ENCODE measurements at regions not wholly inside any gene's neighbourhood (a gene's known extent, or its start where the extent isn't known, plus 50 kb on each side); places are given as distances from the start of the nearest gene placed in this dataset.

GRCh38 chr17:79339321-79339720 lies 264.7 kb downstream of the ENGASE start:
- Histone ChIP-seq H3K36me3 (ENCODE audit: control insufficient read depth in 2 of 3, insufficient read depth in 3 of 3, low read length in 3 of 3) (no peaks in the 10 kb centered on the region), H3K4me1 (ENCODE audit: control insufficient read depth in 2 of 3, insufficient read depth in 2 of 3, low read depth in 1 of 3, low read length in 3 of 3) (no peaks in the 10 kb centered on the region), H3K27me3 (ENCODE audit: control insufficient read depth, insufficient read depth, low read length) (peaks cover 3% of the 10 kb centered on the region), H3K4me3 (ENCODE audit: low read length in 3 of 3) (no peak overlapping the region), H3K9me3 (ENCODE audit: control insufficient read depth in 2 of 3, insufficient read depth in 1 of 3, low read length in 3 of 3) (no peaks in the 10 kb centered on the region), H3K27ac (ENCODE audit: low read depth in 2 of 2, low read length in 2 of 2) (no peak overlapping the region), H3K9ac (ENCODE audit: low read length in 3 of 3) (no peak overlapping the region)
- TF ChIP-seq CTCF (IDR thresholded peaks at IDR 0.05; ENCODE audit: borderline replicate concordance, extremely low read depth, insufficient read depth) = no peak
- no peak for FAIRE-seq
- intact Hi-C loops (cut with DNase I) = no loop called here
- peak in 1 of 5 donors; percentile 31 for DNase-seq

- no peak for TF ChIP-seq CTCF (IDR thresholded peaks at IDR 0.05; ENCODE audit: borderline replicate concordance, extremely low read depth, insufficient read depth)
- Histone ChIP-seq H3K4me3 (ENCODE audit: low read length in 3 of 3) (no peak overlapping the region), H3K27me3 (ENCODE audit: control insufficient read depth, insufficient read depth, low read length) (peaks cover 3% of the 10 kb centered on the region), H3K9me3 (ENCODE audit: control insufficient read depth in 2 of 3, insufficient read depth in 1 of 3, low read length in 3 of 3) (no peaks in the 10 kb centered on the region), H3K27ac (ENCODE audit: low read depth in 2 of 2, low read length in 2 of 2) (no peak overlapping the region), H3K36me3 (ENCODE audit: control insufficient read depth in 2 of 3, insufficient read depth in 3 of 3, low read length in 3 of 3) (no peaks in the 10 kb centered on the region), H3K4me1 (ENCODE audit: control insufficient read depth in 2 of 3, insufficient read depth in 2 of 3, low read depth in 1 of 3, low read length in 3 of 3) (no peaks in the 10 kb centered on the region), H3K9ac (ENCODE audit: low read length in 3 of 3) (no peak overlapping the region)
- DNase-seq (no peak), FAIRE-seq (no peak)
- intact Hi-C loops (cut with DNase I) = no loop called here
Observed at GRCh38 chr17:79338604-79339003, 264.0 kb downstream of the ENGASE start.

- intact Hi-C loops (cut with DNase I) = no loop called here
- FAIRE-seq = no peak
Observed at GRCh38 chr17:79338152-79338551, 263.5 kb downstream of the ENGASE start.

More at GRCh38 chr17:79338152-79338551, 263.5 kb downstream of the ENGASE start:
- no peak overlapping the region for H3K27ac ChIP-seq (ENCODE audit: low read depth in 2 of 2, low read length in 2 of 2)
- no peaks in the 10 kb centered on the region for H3K9me3 ChIP-seq (ENCODE audit: control insufficient read depth in 2 of 3, insufficient read depth in 1 of 3, low read length in 3 of 3)
- peaks cover 3% of the 10 kb centered on the region for H3K27me3 ChIP-seq (ENCODE audit: control insufficient read depth, insufficient read depth, low read length)
- no peak overlapping the region for H3K9ac ChIP-seq (ENCODE audit: low read length in 3 of 3)
- H3K36me3 ChIP-seq (ENCODE audit: control insufficient read depth in 2 of 3, insufficient read depth in 3 of 3, low read length in 3 of 3) = no peaks in the 10 kb centered on the region
- H3K4me3 ChIP-seq (ENCODE audit: low read length in 3 of 3) = no peak overlapping the region
- peak in 4 of 5 donors; percentile 14 to 40 (median 29) for DNase-seq
- no peak for TF ChIP-seq CTCF (IDR thresholded peaks at IDR 0.05; ENCODE audit: borderline replicate concordance, extremely low read depth, insufficient read depth)
- H3K4me1 ChIP-seq (ENCODE audit: control insufficient read depth in 2 of 3, insufficient read depth in 2 of 3, low read depth in 1 of 3, low read length in 3 of 3) = no peaks in the 10 kb centered on the region

Measured in kidney (tissue), 13 donors.